Stimulated activated naive CD8-positive, alpha-beta T cell treated with anti-CD3 and anti-CD28 coated beads, Interleukin-15, amount 100 ng/mL, for 72 hours (primary cell): ENCODE measurements at regions not wholly inside any gene's neighbourhood (a gene's known extent, or its start where the extent isn't known, plus 50 kb on each side); places are given as distances from the start of the nearest gene placed in this dataset.

Experiments used
- ATAC-seq: fragments of 150-1000 bp; cut with Tn5 transposase; 2 replicates; pipeline ENCODE4 v1.10.0; 2021; ENCODE audit warnings: mild to moderate bottlenecking, moderate library complexity
- DNase-seq, 2 donors: peaks; one replicate each; pipeline ENCODE4 v3.0.0; 2021 to 2022
- H3K27ac Mint-ChIP-seq, 2 donors: one replicate each; pipeline ENCODE4 v1.8.0; 2022; ENCODE audit warnings: mild to moderate bottlenecking in 2 of 2, mixed read lengths in 2 of 2, moderate library complexity in 2 of 2
- H3K27me3 Mint-ChIP-seq: one replicate; pipeline ENCODE4 v1.8.0; 2022; ENCODE audit warnings: mixed read lengths
- H3K4me1 Mint-ChIP-seq: one replicate; pipeline ENCODE4 v1.8.0; 2022; ENCODE audit warnings: mild to moderate bottlenecking, mixed read lengths
- H3K4me3 Mint-ChIP-seq, 2 donors: one replicate each; pipeline ENCODE4 v1.8.0; 2022; ENCODE audit warnings: mild to moderate bottlenecking in 2 of 2, mixed read lengths in 2 of 2, moderate library complexity in 1 of 2
- H3K9me3 Mint-ChIP-seq, 2 donors: one replicate each; pipeline ENCODE4 v1.8.0; 2022; ENCODE audit warnings: mixed read lengths in 2 of 2

- Mint-ChIP-seq H3K4me3 (no peak overlapping the region), H3K9me3 (peaks cover 5 to 7% of the 10 kb centered on the region in 2 donors), H3K27ac (no peak overlapping the region), H3K27me3 (no peaks in the 10 kb centered on the region), H3K4me1 (no peaks in the 10 kb centered on the region)
- ATAC-seq (no peak), DNase-seq (no peak)
Observed at GRCh38 chr17:71934520-71934919, 186.3 kb upstream of the SOX9 start.

- Mint-ChIP-seq H3K4me1 (no peaks in the 10 kb centered on the region), H3K27ac (no peak overlapping the region), H3K27me3 (no peaks in the 10 kb centered on the region), H3K9me3 (peaks cover 5 to 7% of the 10 kb centered on the region in 2 donors), H3K4me3 (no peak overlapping the region)
- ATAC-seq (no peak), DNase-seq (no peak)
Observed at GRCh38 chr17:71935341-71935740, 185.5 kb upstream of the SOX9 start.

- no peak overlapping the region for H3K4me3 Mint-ChIP-seq
- no peaks in the 10 kb centered on the region for H3K27me3 Mint-ChIP-seq
- no peaks in the 10 kb centered on the region for H3K9me3 Mint-ChIP-seq
- ATAC-seq = no peak
- DNase-seq = no peak
- H3K4me1 Mint-ChIP-seq = no peaks in the 10 kb centered on the region
- no peak overlapping the region for H3K27ac Mint-ChIP-seq
Observed at GRCh38 chr17:71936977-71937376, 183.8 kb upstream of the SOX9 start.

- no peak overlapping the region for H3K4me3 Mint-ChIP-seq
- DNase-seq (no peak), ATAC-seq (no peak)
- no peak overlapping the region for H3K27ac Mint-ChIP-seq
- no peaks in the 10 kb centered on the region for H3K4me1 Mint-ChIP-seq
- H3K27me3 Mint-ChIP-seq = no peaks in the 10 kb centered on the region
- H3K9me3 Mint-ChIP-seq = peaks cover 0 to 4% of the 10 kb centered on the region in 2 donors
Observed at GRCh38 chr17:71937914-71938313, 182.9 kb upstream of the SOX9 start.

GRCh38 chr17:71938340-71939010, 182.3 kb upstream of the SOX9 start:
- ATAC-seq (no peak), DNase-seq (no peak)
- Mint-ChIP-seq H3K27me3 (no peaks in the 10 kb centered on the region), H3K4me1 (no peaks in the 10 kb centered on the region), H3K27ac (no peak overlapping the region), H3K9me3 (peaks cover 0 to 9% of the 10 kb centered on the region in 2 donors), H3K4me3 (no peak overlapping the region)

- H3K27ac Mint-ChIP-seq = no peak overlapping the region
- no peak overlapping the region for H3K4me3 Mint-ChIP-seq
- DNase-seq (no peak), ATAC-seq (no peak)
- no peaks in the 10 kb centered on the region for H3K27me3 Mint-ChIP-seq
- no peaks in the 10 kb centered on the region for H3K4me1 Mint-ChIP-seq
- H3K9me3 Mint-ChIP-seq = peaks cover 0 to 34% of the 10 kb centered on the region in 2 donors
Observed at GRCh38 chr17:71941920-71942319, 178.9 kb upstream of the SOX9 start.

GRCh38 chr17:71942626-71943025, 178.2 kb upstream of the SOX9 start:
- Mint-ChIP-seq H3K4me3 (no peak overlapping the region), H3K4me1 (no peaks in the 10 kb centered on the region), H3K9me3 (peaks cover 0 to 34% of the 10 kb centered on the region in 2 donors), H3K27ac (no peak overlapping the region), H3K27me3 (no peaks in the 10 kb centered on the region)
- DNase-seq = no peak
- ATAC-seq = no peak

GRCh38 chr17:71948703-71949422, 172.0 kb upstream of the SOX9 start:
- Mint-ChIP-seq H3K4me3 (no peak overlapping the region), H3K9me3 (peaks cover 0 to 21% of the 10 kb centered on the region in 2 donors), H3K27me3 (no peaks in the 10 kb centered on the region), H3K4me1 (no peaks in the 10 kb centered on the region), H3K27ac (no peak overlapping the region)
- DNase-seq (no peak), ATAC-seq (no peak)

- Mint-ChIP-seq H3K4me3 (no peak overlapping the region), H3K27ac (no peak overlapping the region), H3K9me3 (peaks cover 6 to 13% of the 10 kb centered on the region in 2 donors), H3K4me1 (no peaks in the 10 kb centered on the region), H3K27me3 (peaks cover 5% of the 10 kb centered on the region)
- DNase-seq (no peak), ATAC-seq (no peak)
Observed at GRCh38 chr17:71959154-71959553, 161.7 kb upstream of the SOX9 start.

- no peak overlapping the region for H3K4me3 Mint-ChIP-seq
- no peaks in the 10 kb centered on the region for H3K27me3 Mint-ChIP-seq
- no peak for ATAC-seq
- no peak overlapping the region for H3K27ac Mint-ChIP-seq
- no peaks in the 10 kb centered on the region for H3K4me1 Mint-ChIP-seq
- DNase-seq = no peak
- H3K9me3 Mint-ChIP-seq = no peaks in the 10 kb centered on the region
Observed at GRCh38 chr17:71963351-71963750, 157.5 kb upstream of the SOX9 start.

GRCh38 chr17:71963791-71964190, 157.0 kb upstream of the SOX9 start:
- DNase-seq = no peak
- no peaks in the 10 kb centered on the region for H3K27me3 Mint-ChIP-seq

GRCh38 chr17:71964559-71964958, 156.3 kb upstream of the SOX9 start:
- H3K27me3 Mint-ChIP-seq = no peaks in the 10 kb centered on the region
- no peak for DNase-seq
- no peaks in the 10 kb centered on the region for H3K4me1 Mint-ChIP-seq
- no peak for ATAC-seq
- no peak overlapping the region for H3K27ac Mint-ChIP-seq
- no peak overlapping the region for H3K4me3 Mint-ChIP-seq
- H3K9me3 Mint-ChIP-seq = no peaks in the 10 kb centered on the region

More at GRCh38 chr17:71963791-71964190, 157.0 kb upstream of the SOX9 start:
- ATAC-seq = no peak
- no peak overlapping the region for H3K4me3 Mint-ChIP-seq
- H3K27ac Mint-ChIP-seq = no peak overlapping the region
- H3K9me3 Mint-ChIP-seq = no peaks in the 10 kb centered on the region
- H3K4me1 Mint-ChIP-seq = no peaks in the 10 kb centered on the region

GRCh38 chr17:71966055-71966454, 154.8 kb upstream of the SOX9 start:
- no peak overlapping the region for H3K4me3 Mint-ChIP-seq
- no peak for DNase-seq
- H3K9me3 Mint-ChIP-seq = no peaks in the 10 kb centered on the region
- ATAC-seq = no peak
- H3K27ac Mint-ChIP-seq = no peak overlapping the region
- H3K27me3 Mint-ChIP-seq = no peaks in the 10 kb centered on the region
- H3K4me1 Mint-ChIP-seq = no peaks in the 10 kb centered on the region

GRCh38 chr17:71966459-71967313, 154.1 kb upstream of the SOX9 start:
- Mint-ChIP-seq H3K27me3 (no peaks in the 10 kb centered on the region), H3K4me1 (no peaks in the 10 kb centered on the region), H3K27ac (no peak overlapping the region), H3K4me3 (no peak overlapping the region), H3K9me3 (no peaks in the 10 kb centered on the region)
- DNase-seq (no peak), ATAC-seq (no peak)

- H3K27ac Mint-ChIP-seq = no peak overlapping the region
- H3K27me3 Mint-ChIP-seq = no peaks in the 10 kb centered on the region
- no peak overlapping the region for H3K4me3 Mint-ChIP-seq
- H3K9me3 Mint-ChIP-seq = no peaks in the 10 kb centered on the region
- ATAC-seq (no peak), DNase-seq (no peak)
- no peaks in the 10 kb centered on the region for H3K4me1 Mint-ChIP-seq
Observed at GRCh38 chr17:71969500-71969899, 151.3 kb upstream of the SOX9 start.

GRCh38 chr17:71970312-71970711, 150.5 kb upstream of the SOX9 start:
- H3K27ac Mint-ChIP-seq = no peak overlapping the region
- H3K4me3 Mint-ChIP-seq = no peak overlapping the region
- H3K4me1 Mint-ChIP-seq = no peaks in the 10 kb centered on the region
- DNase-seq = no peak
- no peak for ATAC-seq
- H3K9me3 Mint-ChIP-seq = no peaks in the 10 kb centered on the region
- no peaks in the 10 kb centered on the region for H3K27me3 Mint-ChIP-seq
